Activated naive CD4-positive, alpha-beta T cell treated with anti-CD3 and anti-CD28 coated beads, Interleukin-2, amount 50 U/mL, for 72 hours (primary cell): ENCODE measurements at regions not wholly inside any gene's neighbourhood (a gene's known extent, or its start where the extent isn't known, plus 50 kb on each side); places are given as distances from the start of the nearest gene placed in this dataset.

Experiments used
- ATAC-seq, 2 donors: fragments of 150-1000 bp; cut with Tn5 transposase; 2 replicates each; pipeline ENCODE4 v1.10.0; 2021; ENCODE audit warnings: mild to moderate bottlenecking in 2 of 2, moderate library complexity in 2 of 2
- DNase-seq, 2 donors: peaks; one replicate each; pipeline ENCODE4 v3.0.0; 2021 to 2022; ENCODE audit warnings: low spot score in 2 of 2
- H3K27ac Mint-ChIP-seq, 2 donors: one replicate each; pipeline ENCODE4 v1.8.0; 2022; ENCODE audit warnings: mild to moderate bottlenecking in 2 of 2, mixed read lengths in 2 of 2
- H3K36me3 Mint-ChIP-seq, 2 donors: one replicate each; pipeline ENCODE4 v1.8.0; 2022; ENCODE audit warnings: mixed read lengths in 2 of 2
- H3K9me3 Mint-ChIP-seq, 2 donors: one replicate each; pipeline ENCODE4 v1.8.0; 2022; ENCODE audit warnings: mixed read lengths in 2 of 2

DNA sequence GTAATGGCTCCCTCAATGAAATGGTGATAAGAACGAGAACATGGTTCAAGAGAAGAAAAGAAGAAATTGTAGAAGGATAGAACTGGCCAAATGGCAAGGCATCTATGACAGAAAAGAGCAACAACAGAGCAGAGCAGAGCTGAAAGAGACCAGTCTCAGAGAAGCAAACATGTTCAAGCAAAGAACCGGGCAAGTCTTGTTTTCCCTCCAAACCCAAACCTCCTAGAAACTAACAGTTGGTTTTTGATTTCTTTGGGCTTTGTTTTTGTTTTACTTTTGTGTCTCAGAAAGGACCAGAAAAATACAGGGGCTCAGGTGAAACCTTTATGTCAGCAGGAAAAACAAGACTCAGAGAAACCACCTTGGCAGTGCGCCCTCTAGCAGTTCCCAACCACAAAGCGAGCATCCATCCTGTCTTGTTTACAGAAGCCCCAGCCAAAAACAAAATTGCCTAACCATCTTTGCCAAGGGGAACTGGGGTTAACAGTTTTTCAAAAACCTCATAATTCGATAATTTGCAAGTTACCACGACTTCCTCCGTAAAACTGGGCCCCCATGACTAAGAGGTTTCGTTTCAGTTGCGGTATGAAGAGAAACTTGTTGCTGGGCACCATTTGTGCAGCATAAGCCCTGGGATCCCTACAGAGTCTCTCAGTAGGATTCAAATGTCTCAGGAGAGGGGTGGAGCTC lies 159.2 kb upstream of the SLC24A5 start:
- Mint-ChIP-seq H3K9me3 (peaks cover 0 to 5% of the 10 kb centered on the region in 2 donors), H3K27ac (no peak overlapping the region), H3K36me3 (no peaks in the 10 kb centered on the region)
- peak in 1 of 2 donors; percentile 80 for ATAC-seq
- DNase-seq: peak in 1 of 2 donors; percentile 3

DNA sequence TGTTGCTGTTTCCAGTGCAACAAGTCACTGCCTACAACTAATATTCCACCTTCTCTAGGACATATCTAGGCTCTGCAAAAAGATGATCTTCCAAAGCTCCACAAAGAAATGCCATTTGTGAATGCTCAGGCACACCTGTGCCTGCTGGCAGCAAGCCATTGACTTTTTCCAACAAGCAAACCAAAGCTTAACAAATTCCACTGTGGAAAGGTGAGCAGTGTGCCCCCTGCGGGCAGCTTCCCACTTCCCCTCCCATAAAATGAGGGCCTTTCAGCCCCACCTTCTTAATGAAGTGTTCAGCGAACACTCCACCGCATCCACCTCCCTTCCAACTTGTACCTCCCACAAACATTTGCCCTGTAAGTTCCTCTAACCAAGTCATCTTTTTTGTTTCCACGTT lies 157.5 kb upstream of the SLC24A5 start:
- DNase-seq: no peak
- no peaks in the 10 kb centered on the region for H3K36me3 Mint-ChIP-seq
- H3K27ac Mint-ChIP-seq: no peak overlapping the region
- ATAC-seq: no peak
- H3K9me3 Mint-ChIP-seq: peaks cover 0 to 3% of the 10 kb centered on the region in 2 donors

DNA sequence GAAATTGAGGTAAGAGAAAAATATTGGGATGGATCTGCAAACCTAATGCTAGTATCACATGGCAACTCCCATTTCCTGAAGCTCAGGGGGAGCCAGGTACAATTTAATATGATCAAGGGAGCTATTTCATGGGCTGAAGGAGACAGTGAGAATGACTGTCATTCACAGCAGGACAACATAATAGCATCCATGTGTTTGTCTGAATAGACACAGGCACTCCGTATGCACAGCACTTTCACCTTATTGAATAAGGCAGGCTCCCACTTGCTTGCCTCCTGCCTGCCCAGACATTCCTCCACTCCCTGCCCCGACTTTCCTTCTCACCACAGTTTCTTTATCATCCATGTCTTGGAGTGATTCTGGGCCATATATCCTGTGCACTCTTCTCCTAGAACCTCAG lies 156.6 kb upstream of the SLC24A5 start:
- no peak for ATAC-seq
- Mint-ChIP-seq H3K27ac (no peak overlapping the region), H3K9me3 (peaks cover 0 to 3% of the 10 kb centered on the region in 2 donors), H3K36me3 (no peaks in the 10 kb centered on the region)
- no peak for DNase-seq

DNA sequence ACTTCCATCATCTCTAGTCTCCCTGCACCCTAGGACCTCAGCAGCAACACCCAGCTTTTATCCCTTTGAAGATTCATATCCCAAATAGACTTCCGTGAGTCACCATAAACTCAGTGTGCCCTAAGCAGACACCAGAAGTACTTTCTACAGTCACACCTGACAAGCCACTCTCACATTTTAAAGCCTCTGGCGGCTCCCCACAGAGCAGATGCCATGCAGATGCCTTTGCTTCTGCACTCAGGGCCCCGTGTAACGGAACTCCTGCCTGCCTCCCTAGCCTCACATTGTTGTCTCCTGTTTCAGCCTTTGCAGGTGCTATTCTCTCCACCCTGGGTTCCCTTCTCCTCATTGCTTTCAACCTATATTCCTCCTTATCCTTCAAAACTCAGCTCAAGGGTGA lies 155.5 kb upstream of the SLC24A5 start:
- H3K9me3 Mint-ChIP-seq: peaks cover 0 to 3% of the 10 kb centered on the region in 2 donors
- DNase-seq (no peak), ATAC-seq (no peak)
- no peaks in the 10 kb centered on the region for H3K36me3 Mint-ChIP-seq
- no peak overlapping the region for H3K27ac Mint-ChIP-seq

DNA sequence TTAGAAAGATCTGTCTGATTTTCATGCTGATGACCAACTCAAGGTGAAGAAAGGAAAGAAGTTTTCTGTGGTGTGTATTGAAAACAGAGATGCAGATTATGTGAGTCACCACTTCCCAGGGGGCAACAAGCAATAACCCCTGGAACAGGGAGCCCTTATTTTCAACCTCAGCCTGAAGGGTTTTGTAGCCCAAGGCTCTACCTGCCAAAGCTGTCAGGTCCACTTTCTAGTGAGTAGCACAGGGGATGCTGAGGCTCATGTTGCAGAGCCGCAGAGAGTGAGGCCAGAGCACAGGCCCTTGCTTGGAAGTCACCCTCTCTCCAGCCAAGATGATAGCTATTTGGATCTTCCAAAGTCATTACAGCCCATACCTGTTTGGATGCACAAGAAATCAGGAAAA lies 152.2 kb upstream of the SLC24A5 start:
- no peak for DNase-seq
- no peak for ATAC-seq
- no peak overlapping the region for H3K27ac Mint-ChIP-seq

DNA sequence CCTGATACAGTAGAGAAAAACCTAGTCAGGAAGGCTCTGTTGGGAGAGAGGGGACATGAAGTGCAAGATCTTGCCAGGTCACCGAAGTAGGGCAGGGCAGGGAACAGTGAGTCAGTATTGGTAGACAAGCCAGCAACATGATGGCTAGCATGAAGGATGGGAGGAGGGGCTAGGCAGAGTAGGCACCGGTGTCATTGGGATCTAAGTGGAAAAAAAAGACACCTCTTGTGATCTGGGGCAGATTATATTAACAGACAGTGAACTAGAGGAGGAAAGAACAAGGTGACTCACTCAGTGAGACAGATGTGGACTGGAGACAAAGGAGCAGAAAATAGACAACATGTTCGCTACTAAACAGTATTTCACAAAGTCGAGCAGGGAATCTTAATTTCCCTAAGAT lies 149.2 kb upstream of the SLC24A5 start:
- Mint-ChIP-seq H3K9me3 (no peaks in the 10 kb centered on the region), H3K27ac (no peak overlapping the region), H3K36me3 (no peaks in the 10 kb centered on the region)
- ATAC-seq (no peak), DNase-seq (no peak)

More for the DNA sequence above, 152.2 kb upstream of the SLC24A5 start:
- H3K36me3 Mint-ChIP-seq: no peaks in the 10 kb centered on the region
- peaks cover 0 to under 1% of the 10 kb centered on the region in 2 donors for H3K9me3 Mint-ChIP-seq

DNA sequence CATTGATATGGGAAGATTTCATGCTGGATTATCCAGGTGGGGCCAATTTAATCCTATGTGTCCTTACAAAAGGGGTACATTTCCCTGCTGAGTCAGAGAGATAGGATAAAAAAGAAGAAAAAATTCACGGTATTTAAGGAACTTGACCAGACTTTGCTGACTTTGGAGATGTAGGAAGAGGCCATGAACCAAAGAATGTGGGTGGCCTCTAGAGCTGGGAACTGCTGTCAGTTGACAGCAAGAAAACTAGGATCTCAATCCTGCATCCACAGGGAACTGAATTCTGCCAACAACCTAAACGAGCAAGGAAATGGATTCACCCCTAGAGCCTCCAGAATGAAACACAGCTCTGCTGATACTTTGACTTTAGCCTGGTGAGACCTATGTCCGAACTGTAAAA lies 148.1 kb upstream of the SLC24A5 start:
- Mint-ChIP-seq H3K9me3 (peaks cover 0 to 3% of the 10 kb centered on the region in 2 donors), H3K36me3 (no peaks in the 10 kb centered on the region), H3K27ac (no peak overlapping the region)
- ATAC-seq: no peak
- DNase-seq: no peak

DNA sequence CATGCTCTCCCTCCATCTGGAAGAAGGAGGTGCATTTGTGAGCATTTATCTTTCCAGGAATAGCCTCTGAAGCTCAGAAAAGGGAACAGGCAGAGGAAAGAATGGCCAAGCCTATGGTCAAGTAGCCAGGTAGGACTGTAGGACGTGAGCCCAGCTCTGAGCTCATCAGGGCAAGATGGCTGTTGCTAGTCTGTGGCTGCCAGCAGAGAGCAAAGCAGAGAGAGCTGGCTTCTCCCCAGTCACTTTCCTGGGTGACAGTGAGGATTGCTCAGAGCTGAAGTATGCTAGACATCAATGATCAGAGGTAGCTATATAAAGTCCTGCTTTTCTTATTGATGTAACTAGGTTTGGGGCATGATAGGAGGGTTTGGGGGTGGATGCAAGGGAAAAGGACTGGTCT lies 146.1 kb upstream of the SLC24A5 start:
- ATAC-seq: no peak
- no peak overlapping the region for H3K27ac Mint-ChIP-seq
- no peak for DNase-seq
- H3K9me3 Mint-ChIP-seq: peaks cover 0 to 7% of the 10 kb centered on the region in 2 donors
- H3K36me3 Mint-ChIP-seq: no peaks in the 10 kb centered on the region

DNA sequence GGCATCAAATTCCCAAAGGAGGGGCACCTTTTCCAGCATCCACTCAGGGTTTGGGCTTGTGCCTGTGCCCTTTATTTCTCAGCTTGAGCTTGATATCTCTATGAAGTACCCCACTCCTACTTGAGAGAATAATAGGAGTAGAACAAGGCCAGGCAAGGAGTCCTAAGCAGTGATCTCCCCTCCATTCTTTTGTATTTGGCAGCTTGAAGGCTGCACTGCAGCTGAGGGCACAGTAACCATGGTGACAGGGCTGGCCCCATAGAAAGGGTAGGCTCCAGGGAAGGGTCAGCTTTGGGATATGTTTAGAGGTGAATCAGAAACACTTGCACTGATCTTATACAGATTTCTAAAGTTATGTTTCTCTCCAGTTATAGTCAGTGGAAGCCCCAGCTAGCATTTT lies 145.4 kb upstream of the SLC24A5 start:
- Mint-ChIP-seq H3K36me3 (no peaks in the 10 kb centered on the region), H3K9me3 (peaks cover 0 to 7% of the 10 kb centered on the region in 2 donors), H3K27ac (no peak overlapping the region)
- DNase-seq: no peak
- ATAC-seq: no peak

DNA sequence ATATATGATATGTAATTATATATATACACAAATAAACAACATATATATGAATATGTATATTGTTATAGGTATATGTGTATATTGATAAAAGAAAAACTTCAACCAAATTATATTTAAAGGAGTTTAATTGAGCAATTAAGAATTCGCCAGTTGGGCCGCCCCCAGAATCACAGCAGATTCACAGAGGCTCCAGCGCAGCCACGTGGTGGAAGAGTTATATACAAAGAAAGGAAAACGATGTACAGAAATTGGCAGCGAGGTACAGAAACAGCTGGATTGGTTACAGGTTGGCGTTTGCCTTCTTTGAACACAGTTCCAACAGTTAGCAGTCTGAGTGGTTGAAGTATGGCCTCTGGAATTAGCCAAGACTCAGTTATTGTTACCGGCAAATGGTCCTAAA lies 137.3 kb upstream of the SLC24A5 start:
- Mint-ChIP-seq H3K27ac (no peak overlapping the region), H3K9me3 (peaks cover 0 to under 1% of the 10 kb centered on the region in 2 donors), H3K36me3 (no peaks in the 10 kb centered on the region)
- no peak for ATAC-seq
- DNase-seq: no peak

DNA sequence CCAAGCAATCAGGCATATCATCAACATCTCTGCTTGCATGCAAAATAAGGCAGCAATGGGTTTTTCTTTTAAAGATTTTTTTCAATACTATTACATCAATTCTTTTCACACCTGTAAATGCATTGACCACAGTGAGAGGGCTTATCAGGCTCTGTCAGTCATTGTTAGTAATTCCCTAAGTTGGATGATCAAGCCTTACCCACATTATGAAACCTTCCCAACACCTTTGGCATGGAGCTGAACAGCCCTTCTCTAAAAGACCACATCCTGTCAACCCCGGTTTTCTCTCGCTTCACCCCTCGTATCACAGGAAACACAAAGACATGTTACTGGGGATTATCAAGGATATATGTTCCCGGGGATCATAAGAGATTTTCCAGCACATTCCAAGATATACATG lies 135.2 kb upstream of the SLC24A5 start:
- Mint-ChIP-seq H3K36me3 (no peaks in the 10 kb centered on the region), H3K27ac (no peak overlapping the region), H3K9me3 (no peaks in the 10 kb centered on the region)
- no peak for DNase-seq
- no peak for ATAC-seq

DNA sequence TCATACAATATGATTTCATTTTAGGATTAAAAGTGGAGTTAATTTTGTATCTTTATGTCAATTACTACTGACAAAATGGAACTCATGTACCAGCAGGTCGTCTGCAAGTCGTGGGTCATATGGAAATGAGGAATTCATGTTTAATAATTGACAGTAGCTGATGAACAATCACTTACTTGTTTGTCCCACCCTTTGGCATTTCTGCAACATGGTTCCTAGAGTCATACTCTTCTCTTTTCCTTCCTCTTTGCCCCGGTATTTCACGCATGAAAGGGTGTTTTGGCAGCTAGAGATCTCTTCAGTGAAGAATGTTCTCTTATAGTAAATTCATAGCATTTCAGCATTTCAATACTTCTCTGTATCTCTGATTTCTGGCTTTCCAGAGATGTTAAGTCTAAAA lies 133.3 kb upstream of the SLC24A5 start:
- Mint-ChIP-seq H3K27ac (no peak overlapping the region), H3K36me3 (no peaks in the 10 kb centered on the region), H3K9me3 (no peaks in the 10 kb centered on the region)
- no peak for DNase-seq
- ATAC-seq: no peak

DNA sequence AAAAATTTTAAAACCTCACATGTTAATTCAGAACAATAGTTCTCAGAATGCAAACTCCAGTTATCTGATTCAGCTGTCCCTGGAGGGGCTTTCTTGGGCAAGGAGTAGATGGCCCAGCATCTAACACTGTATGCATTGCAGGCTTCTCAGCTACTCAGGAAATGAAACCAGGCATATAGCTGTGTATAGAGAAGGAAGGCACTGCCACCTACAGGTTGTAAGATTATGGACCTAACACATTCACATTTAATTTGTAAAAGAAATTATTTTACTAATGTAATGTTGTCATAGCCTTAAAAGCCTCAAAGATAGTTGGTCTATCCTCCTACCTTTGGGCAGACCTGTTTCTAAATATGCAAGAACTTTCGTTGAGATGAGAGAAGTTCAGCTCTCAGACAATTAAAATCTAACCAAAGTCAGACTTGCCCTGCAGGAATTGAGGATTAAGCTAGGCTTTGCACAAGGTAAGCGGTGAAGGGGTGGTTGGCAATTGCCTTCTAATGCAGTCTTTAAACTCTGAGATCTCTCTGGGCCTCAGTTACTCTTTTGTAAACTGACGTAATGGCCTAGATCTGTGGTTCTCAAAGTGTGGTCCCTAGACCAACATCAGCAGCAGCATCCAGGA lies 132.8 kb upstream of the SLC24A5 start:
- peak in 1 of 2 donors; percentile 7 for DNase-seq
- H3K27ac Mint-ChIP-seq: no peak overlapping the region
- peak; percentile 63 to 75 for ATAC-seq
- H3K36me3 Mint-ChIP-seq: no peaks in the 10 kb centered on the region
- H3K9me3 Mint-ChIP-seq: no peaks in the 10 kb centered on the region

DNA sequence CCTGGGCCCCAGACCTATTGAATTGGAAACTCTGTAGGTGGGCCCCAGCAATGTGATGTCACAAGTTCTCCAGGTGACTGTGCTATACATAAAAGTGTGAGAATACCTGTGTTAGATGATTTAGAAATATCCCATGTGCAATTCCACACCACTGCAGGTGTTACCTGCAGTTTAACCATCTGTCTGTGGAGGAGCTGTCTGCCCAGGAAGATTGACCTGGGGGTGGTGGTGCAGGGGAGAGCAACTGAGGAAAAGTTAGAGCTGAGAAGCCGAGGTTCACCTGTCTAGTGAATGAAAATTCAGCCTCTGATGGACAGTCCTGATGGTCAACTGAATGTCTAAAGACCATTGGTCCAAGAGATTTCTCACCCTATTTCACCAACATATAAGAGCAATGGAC lies 132.2 kb upstream of the SLC24A5 start:
- H3K36me3 Mint-ChIP-seq: no peaks in the 10 kb centered on the region
- no peak for DNase-seq
- no peak for ATAC-seq
- no peak overlapping the region for H3K27ac Mint-ChIP-seq
- no peaks in the 10 kb centered on the region for H3K9me3 Mint-ChIP-seq

DNA sequence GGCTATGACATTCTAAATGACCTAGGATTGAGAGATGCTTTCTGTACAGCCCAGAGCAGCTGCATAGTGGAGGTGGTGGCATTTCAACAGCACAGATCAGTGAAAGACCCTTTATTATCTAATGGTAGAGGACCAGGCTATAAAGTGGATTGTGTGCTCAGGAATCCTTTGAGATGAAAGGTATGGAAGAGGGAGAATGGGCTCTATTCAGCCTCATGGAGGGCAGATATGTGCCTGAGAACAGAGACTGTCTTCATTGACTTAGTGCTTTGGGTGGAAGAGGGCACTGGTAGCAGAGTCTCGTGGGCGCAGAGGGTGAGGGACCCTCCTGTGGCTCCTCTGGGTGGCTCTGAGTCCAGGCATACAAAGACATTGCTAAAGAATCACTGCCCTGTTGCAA lies 130.0 kb upstream of the SLC24A5 start:
- no peak for DNase-seq
- H3K27ac Mint-ChIP-seq: no peak overlapping the region
- H3K9me3 Mint-ChIP-seq: no peaks in the 10 kb centered on the region
- no peak for ATAC-seq
- no peaks in the 10 kb centered on the region for H3K36me3 Mint-ChIP-seq

DNA sequence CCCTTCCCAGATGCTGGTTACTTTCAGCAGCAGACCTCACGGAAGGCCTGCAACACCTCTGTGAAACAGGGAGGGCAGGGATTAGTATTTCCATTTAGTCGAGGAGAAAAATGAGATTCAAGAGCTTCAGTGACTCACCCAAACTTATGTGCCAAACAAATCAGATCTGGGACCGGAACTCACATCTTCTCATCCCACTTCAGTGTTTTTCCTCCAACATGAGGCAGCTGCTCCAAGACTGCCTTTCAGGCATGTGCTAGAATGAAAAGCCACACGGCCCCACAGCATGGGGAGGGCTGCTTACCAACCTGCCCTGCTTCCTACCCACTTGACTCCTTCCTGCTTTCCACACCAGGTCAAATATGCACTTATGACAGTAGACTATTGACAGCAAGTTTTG lies 129.4 kb upstream of the SLC24A5 start:
- Mint-ChIP-seq H3K9me3 (no peaks in the 10 kb centered on the region), H3K36me3 (no peaks in the 10 kb centered on the region), H3K27ac (no peak overlapping the region)
- ATAC-seq: no peak
- no peak for DNase-seq

DNA sequence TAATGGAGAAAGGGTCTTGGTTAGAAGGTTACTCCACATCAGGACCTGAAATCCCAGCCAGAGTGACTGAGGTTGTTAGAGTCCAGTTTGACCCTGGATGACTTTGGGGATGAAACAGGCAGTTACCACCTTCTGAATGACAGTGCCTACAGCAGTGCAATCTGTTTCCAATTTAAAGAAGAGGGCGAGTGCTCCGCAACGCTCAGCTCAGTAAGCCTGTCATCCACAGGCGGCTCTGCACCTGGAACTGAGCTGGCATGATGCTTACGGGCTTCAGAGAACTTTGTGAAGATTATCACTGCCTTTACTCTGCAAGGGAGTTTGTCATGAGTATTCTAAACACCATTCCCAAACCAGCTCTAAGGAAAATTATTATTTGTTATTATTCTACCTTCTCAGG lies 127.7 kb upstream of the SLC24A5 start:
- ATAC-seq: no peak
- Mint-ChIP-seq H3K9me3 (no peaks in the 10 kb centered on the region), H3K27ac (no peak overlapping the region), H3K36me3 (no peaks in the 10 kb centered on the region)
- DNase-seq: no peak
